HG02678 (cell line): ENCODE measurements at regions not wholly inside any gene's neighbourhood (a gene's known extent, or its start where the extent isn't known, plus 50 kb on each side); places are given as distances from the start of the nearest gene placed in this dataset.

Experiments used
- ATAC-seq: cut with Tn5 transposase; IDR thresholded peaks from one replicate; pipeline ENCODE4 v1.9.1; 2021; ENCODE audit warnings: mild to moderate bottlenecking, moderate library complexity; ENCODE audit not compliant: unreplicated experiment

DNA sequence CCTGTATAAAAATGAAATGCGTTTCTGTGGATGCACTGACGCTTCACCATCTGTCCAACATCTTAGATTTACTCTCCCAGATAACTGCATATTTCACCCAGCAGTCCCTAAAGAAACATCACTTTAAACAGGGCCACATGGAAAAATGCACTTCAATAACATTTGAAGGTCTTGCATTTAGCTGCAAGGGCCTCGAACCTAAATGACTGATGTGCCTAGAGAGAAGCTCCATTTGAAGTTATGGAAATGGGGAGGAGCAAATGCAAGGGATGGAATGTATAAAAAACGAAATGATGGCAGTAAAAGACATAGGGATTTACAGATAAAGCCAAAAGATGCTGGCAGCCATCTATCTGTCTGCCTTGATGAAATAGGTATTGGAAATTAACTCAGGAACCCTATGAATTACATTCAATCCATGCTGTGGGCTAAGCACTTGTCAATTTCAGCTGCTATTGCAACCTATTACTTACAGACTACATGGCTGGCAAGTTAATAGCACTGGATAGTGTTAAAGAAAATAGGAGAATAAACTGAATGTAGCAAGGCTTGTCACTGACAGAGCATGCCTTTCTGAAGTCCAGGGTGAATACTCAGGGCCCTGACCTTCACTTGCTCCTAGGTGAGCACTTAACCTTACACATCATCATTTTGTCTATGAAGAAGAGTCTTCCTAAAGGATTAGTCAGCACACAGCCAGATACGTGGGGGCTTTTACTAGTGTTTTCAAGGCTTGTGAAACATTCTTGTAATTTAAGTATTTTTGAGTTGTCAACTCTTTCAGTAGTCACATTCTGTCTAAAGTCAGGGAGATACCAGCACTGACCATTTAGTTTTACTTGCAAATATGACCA, 963.4 kb downstream of the PCDH17 start:
- no peak for ATAC-seq

DNA sequence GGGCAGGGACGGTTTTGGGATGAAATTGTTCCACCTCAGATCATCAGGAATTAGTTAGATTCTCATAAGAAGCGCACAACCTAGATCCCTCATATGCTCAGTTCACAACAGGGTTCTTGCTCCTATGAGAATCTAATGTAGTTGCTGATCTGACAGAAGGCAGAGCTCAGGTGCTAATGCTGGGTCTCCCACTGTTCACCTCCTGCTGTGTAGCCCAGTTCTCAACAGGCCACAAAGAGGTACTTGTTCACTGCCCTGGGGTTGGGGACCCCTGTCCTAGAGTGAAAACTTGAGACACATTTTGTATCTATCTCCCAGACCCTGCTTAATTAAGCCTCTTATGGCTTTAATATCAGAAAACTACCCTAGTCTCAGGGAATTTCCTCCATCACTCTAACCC, 966.0 kb downstream of the PCDH17 start:
- no peak for ATAC-seq

DNA sequence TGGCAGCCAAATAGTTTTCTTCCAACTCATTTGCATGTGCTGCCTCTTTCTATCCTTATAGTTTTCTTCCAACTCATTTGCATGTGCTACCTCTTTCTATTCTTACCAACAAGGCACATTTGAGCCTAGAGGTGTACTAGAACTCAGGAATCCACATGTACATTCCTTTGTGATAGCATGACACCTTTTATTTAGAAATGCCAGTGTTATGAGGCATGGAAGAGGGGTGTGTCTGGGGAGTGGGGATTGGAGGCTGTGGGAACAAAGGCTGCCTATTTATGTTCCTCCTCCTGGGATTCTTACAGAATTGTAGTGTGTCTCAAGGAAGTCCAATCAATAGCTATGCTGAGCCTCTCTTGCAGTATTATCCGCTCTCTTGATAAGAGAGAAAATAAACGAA, 966.7 kb downstream of the PCDH17 start:
- no peak for ATAC-seq

DNA sequence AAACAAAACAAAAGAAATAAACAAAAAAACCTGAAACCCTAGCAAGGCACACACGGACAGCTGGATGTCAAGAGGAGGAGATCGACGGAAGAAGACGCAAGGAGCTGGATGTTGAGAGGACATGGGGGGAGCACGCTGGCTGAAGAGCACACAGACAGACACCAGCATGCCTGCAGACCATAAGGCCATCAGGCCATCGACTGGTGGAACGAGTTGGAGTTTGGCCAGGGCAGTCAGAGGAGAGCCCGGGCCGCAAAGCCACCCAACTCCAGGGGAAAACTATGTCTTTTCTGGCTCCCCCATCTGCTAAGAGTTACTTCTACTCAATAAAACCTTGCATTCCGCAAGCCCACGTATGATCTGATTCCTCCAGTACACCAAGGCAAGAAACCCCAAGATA, 979.6 kb downstream of the PCDH17 start:
- no peak for ATAC-seq

DNA sequence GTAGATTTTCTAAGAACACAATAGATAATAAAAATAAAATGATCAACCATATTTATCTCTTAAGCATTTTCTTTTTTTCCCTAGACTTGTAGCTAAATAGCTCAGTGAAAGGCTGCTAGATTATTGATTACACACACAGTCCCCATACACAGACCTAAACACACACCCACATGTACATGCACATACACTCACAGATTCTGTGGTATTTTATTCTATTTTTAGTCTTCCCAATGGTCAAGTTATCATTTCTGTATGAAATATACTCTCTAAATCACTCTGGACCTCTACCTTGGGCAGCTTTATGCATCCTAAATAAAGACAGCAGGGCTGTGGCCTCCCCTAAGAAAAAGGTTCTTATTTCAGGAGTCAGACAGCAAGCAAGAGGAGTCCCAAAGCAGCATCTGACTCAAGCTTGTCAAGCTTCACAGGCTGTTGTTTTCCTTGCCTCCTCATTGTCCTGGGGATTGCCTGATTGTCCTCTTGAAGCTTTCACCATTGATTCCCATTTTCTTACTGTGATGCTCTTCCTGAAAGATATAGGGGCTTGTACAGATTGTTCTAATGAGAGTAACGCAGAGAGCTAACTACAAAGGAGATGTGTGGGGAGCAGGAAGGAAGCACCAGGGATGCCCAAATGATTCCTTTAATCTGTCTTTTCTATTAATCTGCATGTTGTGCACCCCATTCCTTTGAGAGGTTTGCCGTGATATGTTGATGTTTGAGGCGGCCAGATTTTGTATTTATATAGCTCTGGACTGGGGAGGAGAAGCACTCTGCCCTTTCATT, 986.5 kb downstream of the PCDH17 start:
- no peak for ATAC-seq

DNA sequence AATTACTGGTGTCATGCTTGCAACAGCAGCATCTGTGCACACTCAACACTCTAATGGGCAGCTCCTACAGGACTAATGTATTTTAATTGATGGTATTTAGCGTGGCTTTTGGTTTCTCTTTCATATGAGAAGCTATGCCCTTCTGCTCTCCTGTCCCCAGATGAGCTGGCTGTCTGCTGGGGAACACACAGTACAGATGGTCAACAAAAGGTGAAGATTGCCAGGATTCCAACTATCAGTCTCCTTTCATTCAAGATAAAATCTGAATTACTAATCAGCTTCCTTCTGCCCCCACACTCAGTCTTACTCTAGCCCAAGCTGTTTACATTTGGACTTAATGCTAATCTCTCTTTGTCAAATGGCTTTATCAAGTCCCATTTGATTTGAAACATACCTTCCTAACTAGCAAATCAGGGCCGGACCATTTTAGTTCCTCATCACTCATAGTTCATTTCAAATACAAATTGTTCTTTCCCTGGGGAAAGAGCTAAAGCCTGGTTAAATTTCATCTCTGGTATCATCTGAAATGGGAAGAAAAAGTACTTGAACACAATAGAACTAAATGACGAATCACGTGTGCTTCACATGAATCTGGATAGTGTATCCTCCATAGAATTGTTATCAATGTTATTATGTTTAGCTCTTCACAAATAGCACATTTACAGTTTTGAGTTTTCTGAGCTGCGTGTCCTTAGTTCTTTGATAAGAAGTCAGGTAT, 988.0 kb downstream of the PCDH17 start:
- peak; percentile 65 for ATAC-seq

DNA sequence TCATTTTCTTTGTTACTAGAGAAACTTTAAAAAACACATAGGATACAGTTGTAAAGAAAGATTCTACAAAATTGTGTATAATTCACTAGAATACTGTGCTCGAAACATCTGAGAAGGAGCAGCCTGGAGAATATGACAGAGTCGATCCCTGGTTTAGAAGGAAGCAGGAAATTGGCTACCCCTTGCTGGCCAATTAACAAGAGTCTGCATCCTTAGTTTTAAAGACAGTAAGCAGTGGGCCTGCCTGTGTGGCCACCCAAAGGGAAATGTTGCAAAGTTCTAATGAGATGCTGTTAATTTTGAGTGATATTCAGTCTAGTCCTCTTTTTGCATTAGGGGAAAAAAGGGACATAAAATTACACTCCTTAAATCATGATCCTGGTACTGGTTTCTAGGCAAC, 988.6 kb downstream of the PCDH17 start:
- ATAC-seq = no peak

DNA sequence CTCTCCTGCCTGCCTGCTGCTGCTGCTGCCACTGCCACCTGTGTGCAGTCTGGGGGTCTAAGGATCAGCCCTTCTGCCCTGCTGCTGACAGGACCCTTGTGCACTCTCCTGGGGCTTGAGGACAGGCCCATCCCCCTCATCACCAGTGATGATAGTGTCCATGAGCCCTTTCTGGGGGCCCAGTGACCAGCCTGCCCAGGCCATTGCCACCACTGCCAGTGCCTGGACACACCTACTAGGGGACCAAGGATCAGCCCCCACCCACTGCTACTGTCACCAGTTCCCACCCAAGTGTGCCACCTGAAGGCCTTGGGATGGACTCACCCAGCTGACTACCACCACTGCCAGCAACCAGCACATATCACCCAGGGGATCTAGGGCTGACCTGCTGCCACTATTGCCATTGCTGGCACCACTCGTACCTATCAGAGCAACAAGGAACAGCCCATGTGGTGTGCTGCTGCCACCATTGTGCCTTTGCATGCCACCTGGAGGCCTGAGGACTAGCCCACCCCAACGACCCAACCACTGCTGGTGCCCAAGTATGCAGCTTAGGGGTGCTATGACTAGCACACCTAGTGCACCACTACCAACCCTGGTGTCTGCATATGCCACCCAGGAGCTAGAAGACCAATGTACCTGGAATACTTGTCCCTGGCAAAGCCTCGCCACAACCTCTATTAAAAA, 994.3 kb downstream of the PCDH17 start:
- ATAC-seq = no peak

DNA sequence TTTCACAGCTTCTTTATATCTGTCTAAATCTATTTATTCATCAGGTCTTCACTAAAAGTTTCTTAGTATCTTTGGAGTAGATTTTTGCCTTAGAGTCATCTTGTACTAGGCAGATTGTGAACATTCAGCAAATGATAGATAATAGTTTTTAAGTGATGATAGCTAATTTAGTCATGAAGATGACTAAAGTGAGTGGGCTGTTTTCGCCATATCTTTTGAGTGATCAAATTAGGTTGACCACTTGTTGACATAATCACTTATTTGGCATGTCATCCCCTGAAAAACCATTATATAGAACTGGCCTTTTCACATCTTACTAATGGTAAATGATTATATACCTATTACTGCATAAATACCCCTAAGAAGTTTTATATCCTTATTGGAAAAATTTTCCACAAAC, 999.2 kb downstream of the PCDH17 start:
- no peak for ATAC-seq

DNA sequence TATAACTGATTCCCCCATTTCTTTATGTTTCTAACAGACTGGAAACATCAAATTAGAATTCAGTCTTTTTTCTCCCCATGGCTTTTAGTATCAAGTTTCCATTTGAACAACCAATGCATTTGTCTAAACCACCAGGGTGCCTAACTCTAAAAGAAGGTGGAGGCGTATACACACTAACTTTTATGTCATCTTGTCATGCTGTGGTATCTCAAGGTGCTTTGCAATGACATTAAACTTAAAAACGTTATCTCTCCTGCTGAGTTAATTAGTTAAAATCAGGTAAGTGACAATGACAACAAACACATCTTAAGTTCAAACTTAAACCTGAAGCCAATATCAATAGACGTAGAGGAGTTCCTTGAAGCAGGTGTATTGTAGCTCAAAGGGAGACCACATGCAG, 1001.7 kb downstream of the PCDH17 start:
- no peak for ATAC-seq

DNA sequence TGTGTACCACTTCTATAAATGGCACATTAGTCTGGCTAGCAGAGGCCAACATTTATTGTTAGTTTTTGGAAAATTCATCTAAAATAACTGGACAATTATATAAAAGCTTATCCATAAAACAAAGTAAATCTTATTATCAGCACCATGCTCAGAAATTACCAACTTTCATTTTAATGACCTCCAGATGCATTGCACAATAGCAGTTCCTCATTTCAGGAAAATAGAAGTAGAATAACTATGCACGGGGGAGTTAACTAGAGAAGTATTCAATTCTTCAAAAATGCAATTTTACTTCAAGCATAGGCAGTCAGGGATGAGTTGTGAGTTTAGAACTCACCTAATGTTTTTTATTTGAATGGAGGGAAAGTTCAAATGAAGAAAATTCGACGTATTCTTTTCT, 1023.5 kb downstream of the PCDH17 start:
- ATAC-seq = no peak

DNA sequence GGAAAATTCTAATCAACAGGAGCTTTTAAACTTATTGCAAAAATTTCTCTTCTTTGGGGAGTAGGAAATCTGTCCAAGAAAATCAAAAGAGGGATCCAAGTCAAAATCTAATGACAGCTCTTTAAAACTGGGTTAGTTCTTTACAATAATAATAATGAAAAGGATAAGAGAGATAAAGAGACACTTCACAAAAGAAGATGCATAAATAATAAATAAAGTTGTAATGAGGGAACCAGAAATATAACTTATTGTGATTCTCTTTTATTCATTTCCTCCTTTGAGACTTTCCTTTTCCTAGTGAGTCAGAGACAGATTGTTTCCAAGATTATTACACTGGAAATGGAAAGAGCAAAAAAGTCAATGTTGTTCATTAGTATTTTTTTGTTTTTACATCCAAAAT, 1029.3 kb downstream of the PCDH17 start:
- no peak for ATAC-seq

DNA sequence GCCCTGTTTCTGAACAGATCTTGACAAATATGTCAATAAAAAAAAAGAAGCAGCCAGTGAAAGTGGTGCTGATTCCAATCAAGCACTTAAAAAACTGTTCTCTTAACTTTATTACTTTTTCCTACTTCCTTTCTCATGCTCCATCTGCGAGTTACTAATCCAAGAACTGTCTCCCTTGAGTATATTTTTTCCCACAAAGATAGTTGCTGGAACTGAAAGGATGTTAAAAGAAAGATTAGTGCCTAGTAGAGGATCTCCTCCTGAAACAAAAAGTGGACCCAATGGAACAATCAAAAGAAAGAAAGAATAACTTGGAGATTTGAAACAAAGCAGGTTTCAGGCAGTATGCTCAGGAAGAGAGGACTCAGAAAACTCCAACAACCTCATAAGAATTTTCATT, 1034.8 kb downstream of the PCDH17 start:
- no peak for ATAC-seq

DNA sequence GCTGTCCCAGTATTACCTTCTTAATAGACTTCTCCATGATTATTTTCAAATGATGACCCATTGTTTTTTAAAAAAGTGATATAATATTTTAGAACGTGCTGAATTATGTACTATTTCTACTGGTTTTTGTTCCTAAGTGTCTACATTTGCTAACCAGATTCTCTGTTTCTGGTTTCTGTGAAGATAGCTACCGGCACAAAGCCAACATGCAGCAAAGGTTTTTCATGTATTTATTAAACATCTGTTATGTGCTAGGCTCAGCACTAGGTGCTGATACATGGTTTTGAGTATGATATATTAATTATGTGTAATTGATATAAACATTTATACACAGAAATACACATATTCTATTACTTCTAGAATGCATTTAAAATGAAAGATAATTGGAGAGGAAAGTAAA, 1035.6 kb downstream of the PCDH17 start:
- ATAC-seq = no peak

DNA sequence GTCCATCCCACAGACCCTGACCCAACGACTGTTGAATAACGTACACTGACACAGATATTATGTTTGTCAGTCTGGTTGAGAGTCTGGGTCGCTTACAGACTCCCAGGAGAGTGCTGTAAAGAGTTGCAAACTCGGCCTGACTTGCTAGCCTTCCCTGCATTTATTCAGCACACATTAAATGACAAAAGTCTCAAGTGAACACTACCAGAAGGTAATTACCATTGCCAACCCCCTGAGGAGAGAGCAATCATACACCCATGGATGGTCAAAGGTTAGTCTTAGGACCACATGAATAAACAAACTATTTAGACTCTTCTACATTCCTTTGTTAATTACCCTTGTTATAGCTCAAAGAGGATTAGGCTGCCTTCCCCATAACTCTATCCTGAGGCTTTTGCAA, 1048.6 kb downstream of the PCDH17 start:
- ATAC-seq = no peak

DNA sequence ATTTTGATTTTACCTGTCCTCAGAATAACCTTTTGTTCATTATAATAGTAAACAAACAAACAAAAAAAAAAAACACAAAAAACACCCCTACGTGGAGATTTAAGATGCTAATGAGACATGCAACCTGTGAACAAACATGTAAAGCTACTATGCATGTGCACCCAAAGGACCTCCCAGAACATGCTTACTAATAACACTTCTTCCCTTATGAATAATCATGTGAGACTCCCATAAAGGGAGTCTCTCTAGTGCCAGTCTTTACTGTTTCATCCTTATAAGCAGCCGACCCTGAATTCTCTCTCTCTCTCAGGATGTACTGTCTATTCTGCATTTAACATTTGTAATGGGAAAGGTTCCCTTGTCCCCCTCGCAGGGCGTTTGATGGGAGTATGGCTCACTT, 1051.1 kb downstream of the PCDH17 start:
- no peak for ATAC-seq

DNA sequence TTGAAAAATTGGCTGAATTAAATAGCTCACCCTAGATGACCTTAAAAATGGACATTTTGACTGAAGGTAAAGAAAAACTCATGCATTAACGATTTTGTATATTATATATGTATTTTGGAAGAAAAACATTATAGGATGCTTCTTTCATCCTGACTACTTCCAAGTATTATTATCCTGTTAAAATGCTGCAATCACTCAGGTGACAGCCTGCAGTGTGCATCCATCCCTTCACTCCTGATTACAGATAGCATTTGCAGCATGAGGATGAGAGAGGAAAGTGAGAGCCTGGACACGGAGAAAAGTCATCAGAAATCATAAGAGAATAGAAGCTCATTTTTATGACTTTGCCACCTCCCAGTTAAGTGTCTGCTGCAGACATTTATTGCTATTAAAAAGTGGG, 1055.6 kb downstream of the PCDH17 start:
- ATAC-seq = no peak

DNA sequence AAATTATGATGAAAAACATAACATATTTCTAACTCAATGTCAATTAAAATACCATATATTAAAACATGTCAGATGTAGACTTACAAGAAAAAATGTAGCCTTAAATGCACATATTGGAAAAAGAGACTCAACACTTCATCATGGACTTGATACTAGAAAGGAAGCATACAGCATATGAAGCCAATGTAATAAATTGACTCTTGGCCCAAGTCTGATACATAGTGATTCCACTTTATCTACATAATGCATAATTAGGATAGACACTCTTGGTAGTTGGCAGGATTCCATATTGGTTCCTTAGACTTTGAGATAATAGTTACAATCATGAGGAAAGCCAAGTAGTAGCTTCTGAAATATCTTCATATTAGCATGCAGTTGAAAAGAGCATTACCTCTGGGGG, 1067.0 kb downstream of the PCDH17 start:
- no peak for ATAC-seq

DNA sequence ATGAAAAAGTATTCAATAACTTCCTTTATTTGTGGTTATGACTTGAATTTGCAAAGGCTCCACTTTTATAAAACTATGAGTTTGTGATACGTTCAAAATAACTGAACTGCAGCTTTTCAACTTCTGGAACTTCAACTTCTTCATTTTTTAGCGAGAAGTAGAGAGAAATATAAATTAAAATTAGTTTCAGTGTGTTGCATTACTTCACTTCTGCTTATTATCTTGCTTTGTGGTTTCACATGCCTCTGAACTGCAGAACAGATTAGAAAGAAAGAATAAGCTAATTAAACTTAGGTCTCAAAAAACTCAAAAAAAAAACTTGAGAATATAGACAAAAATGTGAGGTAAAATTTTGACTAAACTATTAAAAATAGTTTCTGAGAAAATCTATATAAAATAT, 1073.4 kb downstream of the PCDH17 start:
- ATAC-seq = no peak

DNA sequence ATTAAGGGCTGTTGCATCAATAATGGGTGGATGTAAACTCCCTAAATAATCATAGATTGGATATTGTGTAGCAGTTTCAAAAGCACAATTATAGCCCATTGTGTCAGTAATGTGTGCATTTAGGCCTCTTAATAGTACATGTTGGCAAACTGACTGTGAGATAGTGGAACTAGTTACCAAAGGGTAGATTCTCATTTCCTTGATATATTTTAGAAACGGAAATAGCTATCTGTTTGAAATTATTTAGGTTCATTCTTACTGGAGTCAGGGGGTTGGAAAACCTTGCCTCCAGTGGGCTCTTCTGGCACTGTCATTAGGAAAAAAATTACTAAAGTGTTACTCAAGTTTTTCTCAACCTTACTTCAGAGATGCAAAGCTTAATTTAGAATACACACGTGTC, 1074.9 kb downstream of the PCDH17 start:
- ATAC-seq = no peak

DNA sequence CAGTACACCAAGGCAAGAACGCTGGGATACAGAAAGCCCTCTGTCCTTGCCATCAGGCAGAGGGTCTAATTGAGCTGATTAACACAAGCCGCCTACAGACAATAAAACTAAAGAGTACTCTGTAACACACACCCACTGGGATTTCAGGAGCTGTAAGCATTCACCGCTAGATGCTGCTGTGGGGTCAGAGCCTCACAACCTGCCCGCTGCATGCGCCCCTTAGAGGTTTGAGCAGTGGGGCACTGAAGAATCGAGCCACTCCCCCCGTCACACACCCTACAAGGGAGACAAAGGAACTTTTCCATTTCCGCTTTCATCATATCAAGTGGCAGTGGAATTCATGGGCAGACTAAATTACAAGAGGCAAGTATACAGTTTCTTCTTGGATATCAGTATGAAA, 1080.6 kb downstream of the PCDH17 start:
- no peak for ATAC-seq
